Loucy (cell line): ENCODE measurements at regions not wholly inside any gene's neighbourhood (a gene's known extent, or its start where the extent isn't known, plus 50 kb on each side); places are given as distances from the start of the nearest gene placed in this dataset.

Source experiments
- H2AFZ ChIP-seq: fragments of 200-600 bp; sonication (generic); 2 replicates; pipeline ENCODE4 v1.6.0; 2016; ENCODE audit warnings: antibody characterized with exemption, mild to moderate bottlenecking, low read length, moderate library complexity
- H3F3A ChIP-seq: fragments of 200-600 bp; 2 replicates; pipeline ENCODE4 v1.6.0; 2016; ENCODE audit warnings: antibody characterized with exemption, low read depth, mild to moderate bottlenecking
- H3K27me3 ChIP-seq: fragments of 200-600 bp; sonication (generic); 2 replicates; pipeline ENCODE4 v1.6.1; 2014; ENCODE audit warnings: low read length, mild to moderate bottlenecking; ENCODE audit not compliant: insufficient read depth, poor library complexity, severe bottlenecking
- H3K36me3 ChIP-seq: fragments of 200-600 bp; sonication (generic); 2 replicates; pipeline ENCODE4 v1.6.1; 2016; ENCODE audit warnings: low read length; ENCODE audit not compliant: insufficient read depth
- H3K4me1 ChIP-seq: fragments of 200-600 bp; sonication (generic); 2 replicates; pipeline ENCODE4 v1.5.1; 2014; ENCODE audit warnings: low read length, mild to moderate bottlenecking; ENCODE audit not compliant: insufficient read depth, poor library complexity, severe bottlenecking
- H3K4me2 ChIP-seq: fragments of 200-600 bp; sonication (generic); 2 replicates; pipeline ENCODE4 v1.6.0; 2014; ENCODE audit warnings: antibody characterized with exemption, low read length, low read depth, mild to moderate bottlenecking; ENCODE audit not compliant: poor library complexity, severe bottlenecking
- H3K4me3 ChIP-seq: fragments of 200-600 bp; sonication (generic); 2 replicates; pipeline ENCODE4 v1.5.1; 2014; ENCODE audit warnings: low read length, mild to moderate bottlenecking, mixed read lengths; ENCODE audit not compliant: poor library complexity, severe bottlenecking
- H3K79me2 ChIP-seq: fragments of 200-600 bp; sonication (generic); 2 replicates; pipeline ENCODE4 v1.6.1; 2014; ENCODE audit warnings: low read length; ENCODE audit not compliant: insufficient read depth
- H3K9ac ChIP-seq: fragments of 200-600 bp; sonication (generic); 2 replicates; pipeline ENCODE4 v1.6.0; 2014; ENCODE audit warnings: mild to moderate bottlenecking, low read depth, low read length, moderate library complexity; ENCODE audit not compliant: poor library complexity, severe bottlenecking
- H3K9me2 ChIP-seq: fragments of 200-600 bp; sonication (generic); replicated peaks from 2 replicates; pipeline ENCODE4 v1.6.1; 2016; ENCODE audit warnings: low read depth, low read length, mixed read lengths
- H3K9me3 ChIP-seq: fragments of 200-600 bp; sonication (generic); 2 replicates; pipeline ENCODE4 v1.6.1; 2014; ENCODE audit warnings: mild to moderate bottlenecking, antibody characterized with exemption, low read length, low read depth; ENCODE audit not compliant: insufficient read depth
- H4K20me1 ChIP-seq: fragments of 200-600 bp; sonication (generic); 2 replicates; pipeline ENCODE4 v1.6.0; 2014; ENCODE audit warnings: antibody characterized with exemption, low read length, mild to moderate bottlenecking; ENCODE audit not compliant: insufficient read depth, poor library complexity, severe bottlenecking
- EZH2phosphoT487 ChIP-seq: fragments of 200-600 bp; IDR thresholded peaks from 2 replicates; pipeline ENCODE4 v1.6.1; 2018; ENCODE audit warnings: antibody characterized with exemption, mild to moderate bottlenecking, moderate library complexity, borderline replicate concordance
- TF ChIP-seq, protein P1 (sequence below): fragments of 200-600 bp; sonication (generic); conservative IDR thresholded peaks from 2 replicates; pipeline ENCODE4 v1.5.1; 2014; ENCODE audit warnings: mild to moderate bottlenecking, antibody characterized with exemption, low read length

DNA sequence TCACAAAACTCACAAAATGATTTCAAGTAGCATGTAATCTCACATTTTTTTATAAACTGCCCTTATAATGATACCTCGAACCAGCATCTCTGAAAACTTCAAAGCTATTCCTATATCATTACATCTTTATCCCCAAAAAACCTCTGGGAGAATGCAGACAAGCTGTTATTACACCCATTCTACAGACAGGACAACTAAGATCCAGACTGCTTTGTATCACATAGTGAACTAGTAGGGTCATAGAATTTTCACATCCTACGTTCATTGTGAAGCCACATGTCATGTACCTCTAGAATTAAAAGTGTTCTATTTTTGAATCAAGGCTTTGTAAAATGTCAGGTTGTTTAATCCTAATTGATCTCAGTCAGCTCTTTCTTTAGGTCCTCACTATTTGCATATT is 98.7 kb upstream of the RAP2B start:
- no peak overlapping the region for H2AFZ ChIP-seq
- no peak overlapping the region for H3K4me3 ChIP-seq
- TF ChIP-seq, protein P1, sequence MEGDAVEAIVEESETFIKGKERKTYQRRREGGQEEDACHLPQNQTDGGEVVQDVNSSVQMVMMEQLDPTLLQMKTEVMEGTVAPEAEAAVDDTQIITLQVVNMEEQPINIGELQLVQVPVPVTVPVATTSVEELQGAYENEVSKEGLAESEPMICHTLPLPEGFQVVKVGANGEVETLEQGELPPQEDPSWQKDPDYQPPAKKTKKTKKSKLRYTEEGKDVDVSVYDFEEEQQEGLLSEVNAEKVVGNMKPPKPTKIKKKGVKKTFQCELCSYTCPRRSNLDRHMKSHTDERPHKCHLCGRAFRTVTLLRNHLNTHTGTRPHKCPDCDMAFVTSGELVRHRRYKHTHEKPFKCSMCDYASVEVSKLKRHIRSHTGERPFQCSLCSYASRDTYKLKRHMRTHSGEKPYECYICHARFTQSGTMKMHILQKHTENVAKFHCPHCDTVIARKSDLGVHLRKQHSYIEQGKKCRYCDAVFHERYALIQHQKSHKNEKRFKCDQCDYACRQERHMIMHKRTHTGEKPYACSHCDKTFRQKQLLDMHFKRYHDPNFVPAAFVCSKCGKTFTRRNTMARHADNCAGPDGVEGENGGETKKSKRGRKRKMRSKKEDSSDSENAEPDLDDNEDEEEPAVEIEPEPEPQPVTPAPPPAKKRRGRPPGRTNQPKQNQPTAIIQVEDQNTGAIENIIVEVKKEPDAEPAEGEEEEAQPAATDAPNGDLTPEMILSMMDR: no peak
- TF ChIP-seq EZH2phosphoT487: no peak

DNA sequence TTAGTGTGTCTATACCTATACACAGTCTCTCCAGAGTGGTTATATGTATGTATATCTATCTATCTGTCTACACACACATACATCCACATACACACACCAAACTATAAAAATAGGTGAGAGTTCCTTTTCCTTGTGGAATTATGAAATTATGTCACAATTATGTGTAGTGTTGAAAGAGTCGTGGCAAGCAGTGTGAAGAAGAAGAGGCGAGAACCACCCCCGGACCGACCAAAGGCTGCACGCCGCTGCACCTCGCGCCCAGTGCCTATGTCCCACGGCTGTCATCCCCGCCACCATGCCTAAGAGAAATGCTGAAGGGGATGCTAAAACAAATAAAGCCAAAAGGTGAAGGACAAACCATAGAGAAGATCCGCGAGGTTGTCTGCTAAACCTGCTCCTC is 95.0 kb upstream of the RAP2B start:
- H3K79me2 ChIP-seq: no peaks in the 10 kb centered on the region
- no peaks in the 10 kb centered on the region for H3F3A ChIP-seq
- H3K4me2 ChIP-seq: no peak overlapping the region
- no peak for TF ChIP-seq EZH2phosphoT487
- TF ChIP-seq, protein P1: no peak
- no peaks in the 10 kb centered on the region for H3K27me3 ChIP-seq
- no peaks in the 10 kb centered on the region for H3K9me2 ChIP-seq
- no peak overlapping the region for H2AFZ ChIP-seq
- H3K4me1 ChIP-seq: no peaks in the 10 kb centered on the region
- no peaks in the 10 kb centered on the region for H4K20me1 ChIP-seq
- H3K9ac ChIP-seq: no peak overlapping the region
- H3K36me3 ChIP-seq: no peaks in the 10 kb centered on the region
- no peak overlapping the region for H3K4me3 ChIP-seq
- no peaks in the 10 kb centered on the region for H3K9me3 ChIP-seq

More for the DNA sequence above, 98.7 kb upstream of the RAP2B start:
- Histone ChIP-seq H3K4me2 (no peak overlapping the region), H3K36me3 (no peaks in the 10 kb centered on the region), H3F3A (no peaks in the 10 kb centered on the region), H3K4me1 (no peaks in the 10 kb centered on the region), H3K9me3 (no peaks in the 10 kb centered on the region), H3K27me3 (no peaks in the 10 kb centered on the region), H3K79me2 (no peaks in the 10 kb centered on the region), H4K20me1 (no peaks in the 10 kb centered on the region), H3K9me2 (no peaks in the 10 kb centered on the region), H3K9ac (no peak overlapping the region)

DNA sequence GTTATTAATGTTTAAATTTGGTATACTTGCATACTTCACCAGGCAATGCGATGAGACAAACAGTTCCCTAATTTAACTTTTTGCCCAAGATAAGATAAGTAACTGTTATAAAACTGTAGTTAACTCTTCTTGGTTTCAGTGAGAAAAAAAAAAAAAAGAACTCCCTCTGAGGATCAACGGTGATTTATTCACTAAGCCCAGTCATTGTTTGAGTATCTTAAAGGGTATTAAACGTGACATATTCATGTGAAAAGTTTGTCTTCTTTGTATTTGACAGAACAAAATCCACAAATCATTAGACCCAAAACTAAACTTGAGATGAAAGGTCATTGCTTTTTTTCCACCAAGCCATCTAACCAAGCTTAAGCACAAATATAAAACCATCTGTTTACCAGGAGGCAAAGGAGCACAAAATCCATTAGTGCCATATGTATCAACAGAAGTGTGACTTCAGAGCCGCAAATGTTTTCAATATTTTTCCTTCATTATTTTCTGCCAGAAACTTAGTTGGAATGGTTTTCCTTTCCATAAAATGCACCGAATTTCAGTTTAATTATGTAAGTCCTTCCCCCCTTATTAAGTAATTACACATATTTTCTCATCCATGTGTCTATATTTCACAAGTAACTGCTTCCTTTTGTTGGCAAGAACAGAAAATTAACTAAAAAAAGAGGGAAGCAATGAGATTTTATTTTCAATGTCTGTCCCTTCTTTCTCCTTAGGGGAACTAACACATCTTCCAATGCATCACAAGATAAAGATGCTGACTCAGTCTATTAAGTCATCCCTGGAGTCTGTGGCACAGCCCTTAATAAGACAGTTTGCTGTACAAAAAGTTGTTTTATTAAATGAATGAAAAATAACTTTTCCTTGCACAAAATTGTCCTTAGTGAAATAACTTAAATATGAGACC is 92.2 kb upstream of the RAP2B start:
- no peaks in the 10 kb centered on the region for H3K27me3 ChIP-seq
- H3K4me1 ChIP-seq: no peaks in the 10 kb centered on the region
- no peak overlapping the region for H3K9ac ChIP-seq
- no peaks in the 10 kb centered on the region for H3K36me3 ChIP-seq
- no peaks in the 10 kb centered on the region for H3K9me3 ChIP-seq
- no peaks in the 10 kb centered on the region for H3F3A ChIP-seq
- no peaks in the 10 kb centered on the region for H3K9me2 ChIP-seq
- no peaks in the 10 kb centered on the region for H3K79me2 ChIP-seq
- H3K4me2 ChIP-seq: no peak overlapping the region
- no peaks in the 10 kb centered on the region for H4K20me1 ChIP-seq
- no peak overlapping the region for H2AFZ ChIP-seq
- H3K4me3 ChIP-seq: no peak overlapping the region
- TF ChIP-seq, protein P1: no peak
- TF ChIP-seq EZH2phosphoT487: no peak
